Activated CD4-positive, alpha-beta T cell treated with anti-CD3 and anti-CD28 coated beads, Interleukin-2, Interleukin-6, amounts not matched to agents 100 ng/mL and 50 ng/mL, durations not matched to agents 16 hours and 8 hours (primary cell): ENCODE measurements at regions not wholly inside any gene's neighbourhood (a gene's known extent, or its start where the extent isn't known, plus 50 kb on each side); places are given as distances from the start of the nearest gene placed in this dataset.
"Not testable (repeated sequence)": the region's sequence is repeated elsewhere in the genome, so short reads cannot be mapped to it uniquely, and the experiment has no call there.

ENCODE experiments used
- DNase-seq: peaks from one replicate; pipeline ENCODE4 v3.0.0-alpha.2; 2020

GRCh38 chr3:110419096-110419495 is 652.5 kb upstream of the NECTIN3 start:
- no peak for DNase-seq

DNA sequence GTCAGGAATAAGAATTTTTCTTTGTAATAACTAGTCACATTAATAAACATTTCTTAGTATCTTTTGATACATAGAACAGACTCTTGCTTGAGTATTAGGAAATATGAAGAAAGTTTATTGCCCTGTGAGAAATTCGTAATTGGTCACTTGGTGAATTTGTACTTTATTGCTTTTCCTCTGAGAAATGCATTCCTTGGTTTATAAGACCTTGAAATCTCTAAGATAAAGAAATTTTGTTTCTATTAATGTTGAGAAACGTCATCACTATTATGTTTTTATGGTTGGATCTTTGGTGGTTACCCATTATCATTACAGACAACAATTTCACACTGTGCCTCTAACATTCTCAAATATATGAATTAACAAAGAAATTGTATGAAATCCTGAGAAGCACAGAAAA is 652.0 kb upstream of the NECTIN3 start:
- DNase-seq = no peak

GRCh38 chr3:110420158-110420641 is 651.4 kb upstream of the NECTIN3 start:
- no peak for DNase-seq

- no peak for DNase-seq
Measured at GRCh38 chr3:110423276-110423675, 648.3 kb upstream of the NECTIN3 start.

DNA sequence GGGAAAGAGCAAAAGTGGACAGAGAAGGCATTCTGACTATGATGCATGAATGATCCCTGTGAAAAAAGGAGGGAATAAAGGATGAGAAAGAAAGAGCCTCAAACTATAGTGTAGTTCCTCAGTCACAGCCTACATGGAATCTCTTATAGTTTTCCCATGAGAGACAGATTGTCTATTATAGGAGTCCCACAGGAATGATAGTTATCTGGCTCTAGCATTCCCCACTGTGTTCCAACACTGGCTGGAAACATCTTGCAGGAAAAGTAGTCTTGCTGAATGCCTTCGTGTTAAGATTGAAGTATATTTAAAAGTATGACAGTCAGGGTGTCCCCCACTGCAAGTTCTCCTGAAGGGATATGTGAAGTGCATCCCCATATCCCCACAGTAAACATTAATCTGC is 641.5 kb upstream of the NECTIN3 start:
- no peak for DNase-seq

DNA sequence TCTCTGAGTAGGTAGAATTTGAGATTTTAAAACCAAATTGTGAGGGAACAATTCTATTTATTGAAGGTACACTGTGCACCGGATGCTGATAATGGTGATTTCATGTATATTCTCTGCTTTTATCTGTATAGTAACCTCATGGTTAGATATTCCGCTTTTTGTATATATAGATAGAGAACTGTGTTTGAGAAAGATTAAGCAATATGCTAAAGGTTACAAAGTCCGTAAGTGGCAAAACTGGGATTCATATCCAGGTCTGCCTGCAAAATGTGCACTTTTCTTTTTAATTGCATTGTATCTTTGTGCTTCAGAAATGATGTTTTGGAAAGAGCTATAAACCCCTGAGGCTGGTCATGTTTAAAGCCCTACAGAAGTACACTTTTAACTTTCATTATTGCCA is 635.4 kb upstream of the NECTIN3 start:
- DNase-seq = no peak

GRCh38 chr3:110440066-110440653 is 631.5 kb upstream of the NECTIN3 start:
- not testable (repeated sequence) for DNase-seq

GRCh38 chr3:110454066-110454465 is 617.5 kb upstream of the NECTIN3 start:
- no peak for DNase-seq

DNA sequence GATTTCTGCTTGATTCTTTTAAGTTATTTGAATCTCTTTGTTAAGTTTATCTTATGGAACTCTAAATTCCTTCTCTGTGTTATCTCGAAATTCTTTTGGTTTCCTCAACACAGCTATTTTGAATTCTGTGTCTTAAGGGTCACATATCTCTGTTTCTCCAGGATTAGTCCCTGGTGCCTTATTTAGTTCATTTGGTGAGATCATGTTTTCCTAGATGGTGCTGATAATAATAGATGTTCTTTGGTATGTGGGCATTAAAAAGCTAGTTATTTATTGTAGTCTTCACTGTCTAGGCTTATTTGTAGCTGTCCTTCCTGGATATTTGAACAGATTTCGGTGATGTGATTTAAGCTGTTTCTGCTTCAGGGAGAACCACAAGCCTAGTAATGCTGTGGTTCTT is 615.6 kb upstream of the NECTIN3 start:
- no peak for DNase-seq

GRCh38 chr3:110456438-110457138 is 615.0 kb upstream of the NECTIN3 start:
- no peak for DNase-seq

GRCh38 chr3:110457508-110457907 is 614.1 kb upstream of the NECTIN3 start:
- no peak for DNase-seq

- DNase-seq = no peak
Measured at GRCh38 chr3:110459021-110459420, 612.6 kb upstream of the NECTIN3 start.

DNA sequence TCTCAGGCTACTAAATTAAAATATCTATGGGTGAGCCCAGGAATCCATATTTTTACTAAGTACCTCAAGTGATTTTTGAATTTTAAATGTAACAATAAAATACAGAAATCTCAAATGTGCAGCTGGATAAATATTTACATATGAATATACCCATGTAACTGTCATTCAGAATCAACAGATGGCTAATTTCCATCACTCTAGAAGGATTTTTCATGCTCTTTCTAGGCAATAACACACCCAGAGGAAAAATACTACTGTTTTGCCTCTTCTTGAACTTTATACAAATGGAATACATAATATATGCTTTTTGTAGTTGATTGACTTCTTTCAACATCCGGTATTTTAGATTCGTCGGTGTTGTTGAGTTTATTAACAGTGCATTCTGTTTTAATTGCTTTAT is 601.3 kb upstream of the NECTIN3 start:
- DNase-seq = no peak

- no peak for DNase-seq
Measured at GRCh38 chr3:110473405-110473804, 598.2 kb upstream of the NECTIN3 start.

- no peak for DNase-seq
Measured at GRCh38 chr3:110474397-110474796, 597.2 kb upstream of the NECTIN3 start.

DNA sequence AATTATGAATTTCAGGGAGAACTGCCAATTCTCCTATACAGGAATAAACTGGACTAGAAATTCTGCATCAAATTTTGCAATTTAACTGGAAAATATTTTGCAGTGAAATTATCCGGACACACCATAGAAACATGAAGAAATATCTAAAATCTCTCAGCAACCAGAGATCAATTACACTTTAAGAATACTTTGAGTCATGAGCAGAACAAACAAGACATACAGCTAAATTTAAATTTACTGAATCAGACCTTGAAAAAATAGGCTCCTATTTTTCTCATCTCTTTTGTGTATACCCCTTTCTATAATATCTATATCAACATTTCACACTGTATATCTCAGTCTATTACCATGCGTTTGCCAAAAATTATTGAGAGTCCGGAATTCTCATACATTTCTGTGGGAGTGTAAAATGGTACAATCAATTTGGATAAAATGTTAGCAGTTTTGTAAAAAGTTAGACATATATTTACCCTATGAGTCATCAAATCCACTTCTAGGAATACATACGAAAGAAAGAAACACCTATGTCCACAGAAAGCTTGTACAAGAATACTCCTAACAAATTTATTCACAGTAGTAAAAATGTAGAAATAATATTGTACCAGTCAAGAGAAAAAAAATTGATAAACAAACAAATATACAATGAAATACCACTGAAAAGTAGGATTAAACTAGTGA is 593.1 kb upstream of the NECTIN3 start:
- no peak for DNase-seq

GRCh38 chr3:110479731-110480130 is 591.9 kb upstream of the NECTIN3 start:
- no peak for DNase-seq

GRCh38 chr3:110485389-110485788 is 586.2 kb upstream of the NECTIN3 start:
- DNase-seq = no peak

- DNase-seq = no peak
Measured at GRCh38 chr3:110487840-110488239, 583.8 kb upstream of the NECTIN3 start.

DNA sequence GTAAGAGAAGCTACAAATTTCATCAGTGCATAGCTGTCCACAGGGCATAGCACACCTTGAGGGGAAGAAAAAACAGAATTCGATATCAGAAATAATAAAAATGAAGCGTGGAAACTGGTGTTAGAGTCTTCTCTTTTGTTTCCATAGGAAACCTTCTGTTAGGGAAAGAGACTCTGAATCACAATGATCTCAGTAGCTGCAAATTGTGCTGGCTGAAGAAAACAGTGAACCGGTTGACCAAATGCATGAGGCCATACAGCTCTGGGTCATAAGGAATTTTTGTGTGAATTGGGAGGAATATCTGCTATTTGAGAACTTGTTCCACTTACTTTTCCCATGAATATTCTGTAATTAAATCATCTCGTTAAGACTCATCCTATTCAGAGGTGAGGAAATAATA is 580.2 kb upstream of the NECTIN3 start:
- no peak for DNase-seq

DNA sequence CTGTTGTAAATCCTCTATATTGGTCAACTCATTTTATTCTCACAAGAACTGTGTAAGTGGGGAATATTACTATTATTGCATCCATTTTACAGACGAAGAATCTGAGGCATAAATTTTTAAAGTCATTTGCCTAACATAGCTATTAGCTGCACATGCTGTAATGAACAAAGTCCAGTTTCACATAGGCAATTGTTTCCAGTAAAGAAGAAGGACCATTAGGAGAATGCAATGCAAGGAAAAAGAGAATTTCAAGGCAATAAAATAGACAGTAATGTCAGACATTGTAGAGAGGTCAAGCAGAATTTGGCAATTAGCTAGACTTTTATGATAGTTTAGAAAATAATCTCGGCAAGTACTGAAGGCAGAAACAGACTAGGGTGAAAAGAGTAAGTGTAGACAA is 578.7 kb upstream of the NECTIN3 start:
- no peak for DNase-seq

- DNase-seq = no peak
Measured at GRCh38 chr3:110493438-110494092, 578.1 kb upstream of the NECTIN3 start.

GRCh38 chr3:110494093-110494490 is 577.5 kb upstream of the NECTIN3 start:
- no peak for DNase-seq

DNA sequence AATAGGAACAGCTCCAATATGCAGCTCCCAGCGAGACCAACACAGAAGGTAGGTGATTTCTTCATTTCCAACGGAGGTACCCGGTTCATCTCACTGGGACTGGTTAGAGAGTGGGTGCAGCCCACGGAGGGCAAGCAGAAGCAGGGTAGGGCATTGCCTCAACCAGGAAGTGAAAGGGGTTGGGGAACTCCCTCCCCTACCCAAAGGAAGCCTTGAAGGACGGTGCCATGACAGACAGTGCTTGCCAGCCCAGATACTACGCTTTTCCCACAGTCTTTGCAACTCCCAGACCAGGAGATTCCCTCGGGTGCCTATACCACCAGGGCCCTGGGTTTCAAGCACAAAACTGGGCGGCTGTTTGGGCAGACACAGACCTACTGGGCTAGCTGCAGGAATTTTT is 576.9 kb upstream of the NECTIN3 start:
- no peak for DNase-seq
